H9 (cell line): ENCODE measurements at regions not wholly inside any gene's neighbourhood (a gene's known extent, or its start where the extent isn't known, plus 50 kb on each side); places are given as distances from the start of the nearest gene placed in this dataset.

ENCODE experiments used
- DNase-seq: peaks from one replicate; pipeline ENCODE4 v3.0.0-alpha.2; 2017
- H2AFZ ChIP-seq: one replicate; pipeline ENCODE4 v1.6.1; 2013; ENCODE audit warnings: mild to moderate bottlenecking, low read length, control low read depth, moderate library complexity
- H2AK5ac ChIP-seq: 2 replicates; pipeline ENCODE4 v1.6.1; 2013; ENCODE audit warnings: low read length, control low read depth, mixed read lengths; ENCODE audit not compliant: insufficient read length
- H2BK120ac ChIP-seq: one replicate; pipeline ENCODE4 v1.6.1; 2013; ENCODE audit warnings: low read depth, mild to moderate bottlenecking, low read length, control low read depth, inconsistent platforms; ENCODE audit not compliant: poor library complexity, severe bottlenecking
- H2BK12ac ChIP-seq: 2 replicates; pipeline ENCODE4 v1.6.1; 2013; ENCODE audit warnings: low read length, control low read depth, mixed read lengths, low read depth; ENCODE audit not compliant: insufficient read length
- H2BK15ac ChIP-seq: 2 replicates; pipeline ENCODE4 v1.6.1; 2013; ENCODE audit warnings: low read depth, low read length, control low read depth
- H2BK20ac ChIP-seq: one replicate; pipeline ENCODE4 v1.6.1; 2013; ENCODE audit warnings: low read depth, mild to moderate bottlenecking, low read length, control low read depth, inconsistent platforms; ENCODE audit not compliant: poor library complexity, severe bottlenecking
- H2BK5ac ChIP-seq: 2 replicates; pipeline ENCODE4 v1.6.1; 2013; ENCODE audit warnings: low read length, control low read depth, mixed read lengths; ENCODE audit not compliant: insufficient read length
- H3K14ac ChIP-seq: 2 replicates; pipeline ENCODE4 v1.6.1; 2013; ENCODE audit warnings: low read length, control low read depth; ENCODE audit not compliant: insufficient read depth
- H3K18ac ChIP-seq: 2 replicates; pipeline ENCODE4 v1.6.1; 2013; ENCODE audit warnings: low read depth, mild to moderate bottlenecking, mixed read lengths, low read length, control low read depth; ENCODE audit not compliant: insufficient read length
- H3K23ac ChIP-seq: 2 replicates; pipeline ENCODE4 v1.6.1; 2013; ENCODE audit warnings: low read length, control low read depth, mixed read lengths, low read depth; ENCODE audit not compliant: insufficient read length
- H3K23me2 ChIP-seq: 2 replicates; pipeline ENCODE4 v1.6.1; 2013; ENCODE audit warnings: low read depth, mild to moderate bottlenecking, mixed read lengths, low read length, control low read depth; ENCODE audit not compliant: insufficient read length, poor library complexity, severe bottlenecking
- H3K27ac ChIP-seq: 2 replicates; pipeline ENCODE4 v1.5.1; 2013; ENCODE audit warnings: low read length, control low read depth, mixed read lengths, low read depth; ENCODE audit not compliant: insufficient read length
- H3K27me3 ChIP-seq: 2 replicates; pipeline ENCODE4 v1.6.1; 2013; ENCODE audit warnings: low read length, control low read depth, inconsistent platforms; ENCODE audit not compliant: insufficient read depth
- H3K4ac ChIP-seq: 2 replicates; pipeline ENCODE4 v1.6.1; 2013; ENCODE audit warnings: low read depth, mild to moderate bottlenecking, control low read depth, inconsistent platforms, low read length, moderate library complexity
- H3K4me1 ChIP-seq: 2 replicates; pipeline ENCODE4 v1.6.1; 2013; ENCODE audit warnings: low read length, control low read depth, inconsistent platforms; ENCODE audit not compliant: insufficient read depth
- H3K4me2 ChIP-seq: 2 replicates; pipeline ENCODE4 v1.6.1; 2013; ENCODE audit warnings: low read length, control low read depth, mixed read lengths; ENCODE audit not compliant: insufficient read length, insufficient read depth
- H3K56ac ChIP-seq: 2 replicates; pipeline ENCODE4 v1.6.1; 2013; ENCODE audit warnings: low read depth, mild to moderate bottlenecking, mixed read lengths, low read length, control low read depth; ENCODE audit not compliant: insufficient read length
- H3K79me1 ChIP-seq: 2 replicates; pipeline ENCODE4 v1.6.1; 2013; ENCODE audit warnings: low read depth, mild to moderate bottlenecking, moderate library complexity, low read length, control low read depth, inconsistent platforms; ENCODE audit not compliant: insufficient read depth, poor library complexity, severe bottlenecking
- H3K79me2 ChIP-seq: 2 replicates; pipeline ENCODE4 v1.6.1; 2013; ENCODE audit warnings: low read length, control low read depth, inconsistent platforms; ENCODE audit not compliant: insufficient read depth
- H3K9ac ChIP-seq: 2 replicates; pipeline ENCODE4 v1.6.1; 2013; ENCODE audit warnings: low read length, control low read depth, mixed read lengths; ENCODE audit not compliant: insufficient read length; ENCODE audit errors: extremely low read depth
- H3K9me3 ChIP-seq: one replicate; pipeline ENCODE4 v1.6.1; 2013; ENCODE audit warnings: low read depth, low read length, inconsistent platforms; ENCODE audit not compliant: control insufficient read depth
- H3T11ph ChIP-seq: one replicate; pipeline ENCODE4 v1.6.1; 2013; ENCODE audit warnings: mild to moderate bottlenecking, low read length, control low read depth, inconsistent platforms
- H4K20me1 ChIP-seq: one replicate; pipeline ENCODE4 v1.6.1; 2013; ENCODE audit not compliant: control insufficient read depth, insufficient read length, insufficient read depth
- H4K5ac ChIP-seq: 2 replicates; pipeline ENCODE4 v1.6.1; 2013; ENCODE audit warnings: low read depth, mild to moderate bottlenecking, mixed read lengths, low read length, control low read depth; ENCODE audit not compliant: insufficient read length
- H4K8ac ChIP-seq: replicated peaks from 2 replicates; pipeline ENCODE4 v1.6.1; 2013; ENCODE audit warnings: low read length, control low read depth, mixed read lengths, low read depth; ENCODE audit not compliant: insufficient read length
- H4K91ac ChIP-seq: 2 replicates; pipeline ENCODE4 v1.6.1; 2013; ENCODE audit warnings: low read depth, mild to moderate bottlenecking, moderate library complexity, mixed read lengths, low read length, control low read depth; ENCODE audit not compliant: insufficient read length
- H3K27ac Mint-ChIP-seq, 3 experiments: 2 replicates in 2 of 3; 3 replicates in 1 of 3; pipeline ENCODE4 v1.8.0; 2020 to 2021; ENCODE audit warnings: mixed read lengths in 3 of 3, mild to moderate bottlenecking in 1 of 3, moderate library complexity in 1 of 3
- H3K27me3 Mint-ChIP-seq: 2 replicates; pipeline ENCODE4 v1.8.0; 2021; ENCODE audit warnings: low read depth, mild to moderate bottlenecking, moderate library complexity, mixed read lengths
- H3K36me3 Mint-ChIP-seq, 3 experiments: 2 replicates in 2 of 3; 3 replicates in 1 of 3; pipeline ENCODE4 v1.8.0; 2020 to 2021; ENCODE audit warnings: low read depth in 3 of 3, mixed read lengths in 3 of 3; ENCODE audit not compliant: insufficient read depth in 1 of 3
- H3K4me1 Mint-ChIP-seq, 2 experiments: 2 replicates each; pipeline ENCODE4 v1.8.0; 2020; ENCODE audit warnings: mixed read lengths in 2 of 2
- H3K4me3 Mint-ChIP-seq, 2 experiments: 2 replicates in 1 of 2; 3 replicates in 1 of 2; pipeline ENCODE4 v1.8.0; 2020 to 2021; ENCODE audit warnings: mild to moderate bottlenecking in 2 of 2, mixed read lengths in 2 of 2, moderate library complexity in 1 of 2
- H3K9me3 Mint-ChIP-seq, 2 experiments: 2 replicates in 1 of 2; 3 replicates in 1 of 2; pipeline ENCODE4 v1.8.0; 2020; ENCODE audit warnings: mild to moderate bottlenecking in 2 of 2, mixed read lengths in 2 of 2, moderate library complexity in 1 of 2
- CTCF ChIP-seq: fragments of 200-600 bp; sonication (generic); conservative IDR thresholded peaks from 3 replicates; pipeline ENCODE4 v1.8.0; 2021; ENCODE audit warnings: antibody characterized with exemption, mild to moderate bottlenecking

- H3K27ac ChIP-seq = no peak overlapping the region
Observed at GRCh38 chr2:194382221-194382620, 1274.8 kb upstream of the SLC39A10 start.

More at GRCh38 chr2:194382221-194382620, 1274.8 kb upstream of the SLC39A10 start:
- no peaks in the 10 kb centered on the region for H3K79me2 ChIP-seq
- H2BK12ac ChIP-seq = no peak overlapping the region
- Mint-ChIP-seq H3K27me3 (no peaks in the 10 kb centered on the region; the same call in 1 of the 2 replicates), H3K36me3 (peaks cover 11 to 17% (median 15%) of the 10 kb centered on the region in 3 experiments; a peak in 6 of 7 replicates), H3K4me1 (no peaks in the 10 kb centered on the region), H3K9me3 (peaks cover 32 to 33% of the 10 kb centered on the region in 2 experiments), H3K27ac (no peak overlapping the region), H3K4me3 (no peak overlapping the region)
- no peak overlapping the region for H4K8ac ChIP-seq
- H4K91ac ChIP-seq = no peak overlapping the region
- H3K23me2 ChIP-seq = no peaks in the 10 kb centered on the region
- H3K4me2 ChIP-seq = no peak overlapping the region
- H3K23ac ChIP-seq = no peak overlapping the region
- no peak overlapping the region for H2BK5ac ChIP-seq
- H4K5ac ChIP-seq = no peak overlapping the region
- no peaks in the 10 kb centered on the region for H3K4me1 ChIP-seq
- H3T11ph ChIP-seq = no peak overlapping the region
- DNase-seq = no peak
- H3K9me3 ChIP-seq = peaks cover 4% of the 10 kb centered on the region
- H3K9ac ChIP-seq = no peak overlapping the region
- no peak overlapping the region for H3K18ac ChIP-seq
- no peaks in the 10 kb centered on the region for H3K27me3 ChIP-seq
- H3K56ac ChIP-seq = no peak overlapping the region
- no peak overlapping the region for H3K4ac ChIP-seq
- H3K79me1 ChIP-seq = no peaks in the 10 kb centered on the region
- no peaks in the 10 kb centered on the region for H4K20me1 ChIP-seq
- no peak overlapping the region for H2BK15ac ChIP-seq
- TF ChIP-seq CTCF = no peak
- H2BK20ac ChIP-seq = no peak overlapping the region
- no peak overlapping the region for H3K14ac ChIP-seq
- H2BK120ac ChIP-seq = no peak overlapping the region
- H2AK5ac ChIP-seq = no peak overlapping the region
- H2AFZ ChIP-seq = no peak overlapping the region
